Retina (tissue), 1 donor: ENCODE measurements at regions not wholly inside any gene's neighbourhood (a gene's known extent, or its start where the extent isn't known, plus 50 kb on each side); places are given as distances from the start of the nearest gene placed in this dataset.

Experiments used
- DNase-seq: peaks from one replicate; pipeline ENCODE4 v3.0.0-alpha.2; 2016

DNA sequence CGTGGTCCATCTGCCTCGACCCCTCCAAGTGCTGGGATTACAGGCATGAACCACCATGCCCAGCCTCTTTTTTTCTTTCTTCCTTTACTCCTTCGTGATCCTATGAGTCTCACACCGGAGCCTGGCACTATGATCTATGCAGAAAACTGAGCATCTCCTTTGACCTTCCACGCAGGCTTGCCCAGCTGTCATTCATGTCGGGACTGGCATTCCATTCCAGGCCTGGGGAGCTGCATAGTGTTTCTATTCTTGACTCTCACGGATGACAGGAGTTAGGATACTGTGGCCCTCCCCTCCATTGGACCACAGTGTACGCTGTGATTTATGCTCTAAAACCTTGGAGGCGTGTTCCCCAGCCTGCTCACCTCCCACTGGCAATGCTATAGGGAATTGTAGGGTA lies 611.8 kb downstream of the BRD1 start:
- no peak for DNase-seq

DNA sequence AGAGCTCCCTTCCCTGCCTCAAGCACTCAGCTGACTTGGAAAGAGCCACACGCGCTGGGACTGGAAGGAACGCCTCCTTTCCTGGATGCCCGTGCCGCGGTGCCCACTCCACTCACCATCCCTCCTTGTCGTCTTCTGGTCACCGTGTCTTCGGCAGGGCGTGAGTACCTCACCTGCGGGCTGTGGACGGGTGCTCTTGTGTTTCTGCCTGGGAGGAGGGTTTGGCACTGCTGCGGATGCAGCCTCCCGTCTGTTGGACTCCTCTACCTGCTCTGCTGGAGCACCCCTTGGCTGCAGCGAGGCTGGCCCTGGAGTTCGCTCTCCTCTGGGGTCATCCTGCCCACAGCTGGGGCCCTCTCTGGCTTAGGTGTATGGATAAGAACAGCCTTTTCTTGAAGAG lies 612.7 kb downstream of the BRD1 start:
- DNase-seq: no peak

DNA sequence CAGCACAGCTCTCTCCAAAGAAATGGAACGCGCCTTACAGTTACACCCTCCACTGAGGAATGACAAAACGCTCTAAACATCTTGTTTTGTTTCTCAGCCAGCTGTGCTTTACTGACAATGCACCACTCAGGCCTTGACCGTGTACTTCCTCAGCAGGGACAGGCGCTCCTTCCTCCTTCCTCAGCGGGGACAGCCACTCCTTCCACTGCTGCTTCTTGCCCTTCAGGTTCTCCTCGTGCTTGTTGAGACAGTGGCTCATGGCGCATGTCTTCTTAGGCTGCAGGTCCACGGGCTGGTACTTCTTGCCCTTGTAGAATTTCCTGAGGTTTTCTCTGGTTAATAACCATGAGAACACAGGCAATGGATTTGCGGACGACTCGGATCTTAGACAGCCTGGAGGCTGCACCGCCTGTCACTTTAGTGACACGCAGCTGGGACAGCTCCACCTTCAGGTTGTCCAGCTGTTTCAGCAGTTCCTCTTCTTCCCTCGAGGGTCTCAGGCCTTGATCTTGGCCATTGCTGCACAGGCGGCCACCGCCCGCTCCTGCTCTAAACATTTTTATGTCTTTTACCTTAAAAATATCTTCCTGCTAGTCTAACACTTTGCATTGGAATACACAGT lies 613.8 kb downstream of the BRD1 start:
- no peak for DNase-seq

DNA sequence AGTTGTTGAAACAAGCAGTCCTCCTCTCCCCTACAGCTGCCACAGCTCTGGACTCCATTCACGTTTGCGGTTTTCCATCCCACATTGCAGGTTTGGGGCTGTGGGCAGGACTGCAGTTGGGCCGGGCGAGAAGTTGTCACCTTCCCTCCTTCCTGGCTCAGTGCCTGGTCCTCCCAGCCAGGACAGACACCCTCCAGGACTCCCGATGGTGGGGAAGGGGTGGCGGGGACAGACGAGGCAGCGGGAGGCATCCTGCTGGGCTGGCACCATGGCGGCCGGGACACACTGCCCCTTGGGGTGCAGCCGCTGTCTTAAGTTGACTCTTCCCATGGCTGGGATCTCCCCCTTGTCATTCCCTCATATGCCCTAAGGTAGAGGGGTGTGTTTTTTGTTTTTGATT lies 615.2 kb downstream of the BRD1 start:
- DNase-seq: no peak

- no peak for DNase-seq
Measured at GRCh38 chr22:49212002-49212401, 615.7 kb downstream of the BRD1 start.

GRCh38 chr22:49211176-49211575 lies 616.5 kb downstream of the BRD1 start:
- DNase-seq: no peak

GRCh38 chr22:49210606-49211005 lies 617.1 kb downstream of the BRD1 start:
- no peak for DNase-seq

DNA sequence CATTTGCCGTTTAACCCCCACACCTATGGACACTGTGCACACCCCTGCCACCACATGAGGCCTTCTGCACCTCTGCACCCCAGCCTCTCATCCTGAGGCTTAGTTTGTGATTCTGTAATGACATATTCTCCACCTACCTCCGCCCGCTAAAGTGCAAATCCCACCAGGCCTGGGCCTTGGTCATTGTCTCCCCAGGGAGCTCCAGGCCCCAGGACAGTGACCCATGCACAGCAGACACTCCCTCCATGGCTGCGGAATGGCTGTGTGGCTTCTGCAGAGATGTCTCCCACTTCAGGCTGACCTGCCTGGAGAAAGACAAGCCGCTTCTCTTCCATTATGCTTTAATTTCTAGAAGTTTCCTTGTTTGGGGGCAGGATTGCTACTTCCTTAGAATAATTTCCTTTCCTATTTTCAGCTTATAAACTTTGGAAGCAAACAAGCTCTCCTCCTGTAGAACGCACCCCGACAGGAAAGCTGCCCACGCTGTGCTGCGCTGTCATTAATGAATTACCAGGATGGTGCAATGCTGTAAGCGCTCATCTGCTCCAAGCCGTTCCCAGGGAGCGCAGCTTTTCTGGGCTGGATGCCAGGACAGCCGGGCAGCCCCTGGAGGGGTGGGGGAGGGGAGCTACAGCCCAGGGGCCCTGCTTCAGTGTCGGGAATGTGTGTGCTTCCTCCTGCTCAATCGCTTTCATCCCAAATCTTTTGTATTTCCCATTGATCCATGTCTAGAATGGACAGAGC lies 618.0 kb downstream of the BRD1 start:
- DNase-seq: peak; percentile 43

- DNase-seq: no peak
Measured at GRCh38 chr22:49208768-49209252, 618.9 kb downstream of the BRD1 start.

GRCh38 chr22:49208004-49208402 lies 619.7 kb downstream of the BRD1 start:
- DNase-seq: no peak

- no peak for DNase-seq
Measured at GRCh38 chr22:49207008-49208003, 620.4 kb downstream of the BRD1 start.

DNA sequence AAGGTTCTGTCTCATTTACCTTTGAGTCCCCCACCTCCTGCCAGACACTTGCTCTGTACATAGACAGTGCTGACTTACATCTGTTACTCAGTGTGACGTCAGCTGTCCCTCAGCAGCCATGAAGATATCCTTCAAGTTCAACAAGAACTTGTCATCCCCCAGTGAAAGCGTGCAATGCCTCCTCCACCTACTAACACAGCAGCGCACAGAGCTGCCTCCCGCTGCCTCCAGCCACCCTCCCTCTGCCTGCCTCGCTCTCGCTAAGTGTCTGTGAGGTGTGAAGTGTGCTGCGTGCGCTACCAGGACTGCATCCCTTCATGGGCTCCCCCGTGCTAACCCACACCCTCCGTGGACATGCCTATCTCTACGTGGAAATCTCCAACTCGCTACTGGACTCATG lies 621.4 kb downstream of the BRD1 start:
- DNase-seq: no peak

- DNase-seq: no peak
Measured at GRCh38 chr22:49205483-49205800, 622.2 kb downstream of the BRD1 start.

DNA sequence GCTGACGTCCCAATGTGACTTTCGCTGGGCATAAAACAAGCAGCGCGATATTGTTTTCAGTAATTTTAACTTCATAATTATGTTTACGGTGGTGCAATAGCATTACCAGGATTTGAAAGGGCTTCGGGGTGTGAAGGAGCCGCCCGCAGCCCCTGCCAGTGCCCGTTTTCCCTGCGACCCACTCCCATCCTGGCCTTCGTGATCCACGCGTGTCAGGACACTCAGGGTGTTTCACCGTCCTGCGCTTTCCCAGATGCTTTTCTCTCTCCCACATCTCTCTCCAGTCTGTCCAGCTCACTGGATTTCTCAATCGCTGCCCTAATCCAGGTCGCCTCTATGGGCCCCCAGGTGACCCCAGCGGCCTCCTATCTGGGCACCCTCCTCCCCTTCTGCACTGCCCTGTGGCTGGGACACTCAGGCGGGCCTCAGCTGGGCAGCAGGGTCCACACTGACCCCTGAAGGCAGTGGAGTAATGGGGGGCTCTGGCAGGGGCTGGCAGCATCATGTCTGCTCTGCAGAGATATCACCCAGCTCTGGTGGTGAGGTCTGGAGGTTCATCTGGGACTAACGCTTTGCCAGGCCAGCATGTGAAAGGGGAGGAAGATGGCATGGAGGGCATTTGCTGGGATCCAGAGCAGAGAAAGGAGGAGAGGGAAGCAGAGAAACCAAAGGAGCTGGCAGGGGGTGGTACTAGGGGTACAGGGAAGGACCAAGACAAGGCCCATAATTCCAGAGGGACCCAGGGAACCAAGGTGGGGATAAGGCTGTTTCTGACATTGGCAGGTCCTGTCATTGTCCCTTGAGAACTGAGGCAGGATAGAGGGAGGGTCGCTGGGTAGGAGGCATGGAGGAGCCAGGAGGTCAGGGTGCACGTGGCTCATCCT lies 622.8 kb downstream of the BRD1 start:
- DNase-seq: no peak

GRCh38 chr22:49203859-49204598 lies 623.6 kb downstream of the BRD1 start:
- DNase-seq: peak; percentile 53

GRCh38 chr22:49203091-49203858 lies 624.4 kb downstream of the BRD1 start:
- no peak for DNase-seq

- DNase-seq: no peak
Measured at GRCh38 chr22:49202226-49202625, 625.4 kb downstream of the BRD1 start.

DNA sequence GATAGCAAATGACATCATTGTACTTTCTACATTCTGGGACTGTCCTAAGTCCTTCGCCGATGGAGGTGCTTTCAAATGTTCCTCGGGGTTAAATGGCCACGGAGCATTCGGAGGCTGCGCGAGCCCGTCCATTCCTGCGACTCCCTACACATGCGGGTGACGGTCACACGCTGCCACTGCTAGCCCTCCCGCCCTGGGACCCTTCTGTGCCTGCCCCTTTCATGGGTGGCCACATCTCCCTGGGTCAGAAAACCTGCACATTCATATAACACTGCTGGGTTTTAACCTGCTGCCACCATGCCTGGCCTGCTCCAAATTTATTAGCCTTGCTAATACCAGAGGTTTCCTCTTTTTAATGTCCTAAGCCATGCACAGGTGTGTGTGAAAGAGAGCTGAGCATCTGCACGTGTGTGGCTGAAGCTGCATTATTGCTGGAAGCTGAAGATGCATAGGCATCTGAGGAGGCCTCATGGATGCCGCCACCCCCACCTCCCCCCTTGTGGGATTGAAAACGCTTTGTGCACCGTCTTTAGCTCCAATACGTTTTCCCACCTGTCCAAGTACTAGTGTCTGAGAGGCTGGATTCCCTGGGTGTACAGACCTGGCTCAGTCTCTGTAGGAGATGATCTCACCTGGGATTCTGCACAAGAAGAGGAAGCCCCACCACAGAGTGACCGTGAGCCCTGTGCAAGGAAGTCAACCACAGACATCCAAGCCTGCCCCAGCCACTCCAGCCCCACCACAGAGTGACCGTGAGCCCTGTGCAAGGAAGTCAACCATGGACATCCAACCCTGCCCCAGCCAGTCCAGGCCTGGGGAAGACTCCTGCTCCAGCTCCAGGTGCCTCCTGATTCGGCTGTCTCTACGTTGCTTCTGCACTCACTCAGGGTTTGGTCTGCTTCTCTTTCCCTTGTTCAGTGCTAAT lies 626.4 kb downstream of the BRD1 start:
- DNase-seq: no peak

GRCh38 chr22:49199224-49199623 lies 628.4 kb downstream of the BRD1 start:
- no peak for DNase-seq

DNA sequence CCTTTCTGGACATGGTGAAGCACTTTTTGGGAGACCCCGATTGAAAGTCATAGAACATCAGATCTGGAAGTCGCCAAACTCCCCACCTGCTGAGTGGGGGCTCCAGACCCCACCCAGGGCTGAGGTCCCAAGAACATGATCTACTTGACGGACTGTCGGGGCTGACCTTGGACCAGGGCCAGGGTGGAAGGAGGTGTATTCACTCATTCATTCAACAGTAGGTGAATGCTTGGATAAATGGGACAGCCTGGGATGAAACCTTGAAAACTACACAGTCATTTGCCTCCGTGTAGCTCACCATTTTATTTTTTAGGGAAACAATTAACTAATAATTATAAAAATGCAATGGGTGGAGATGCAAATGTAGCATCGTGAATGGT lies 629.0 kb downstream of the BRD1 start:
- no peak for DNase-seq
